Naive thymus-derived CD4-positive, alpha-beta T cell (primary cell): ENCODE measurements at regions not wholly inside any gene's neighbourhood (a gene's known extent, or its start where the extent isn't known, plus 50 kb on each side); places are given as distances from the start of the nearest gene placed in this dataset.

Experiments
- ATAC-seq: fragments of 150-1000 bp; cut with Tn5 transposase; 2 replicates; pipeline ENCODE4 v1.10.0; 2021; ENCODE audit warnings: mild to moderate bottlenecking, moderate library complexity
- CTCF ChIA-PET: fragments of 350-600 bp; sonication (Branson Sonifier 250); formaldehyde crosslinking; loops from one replicate; lab custom pipeline; 2021; ENCODE audit warnings: antibody characterized with exemption; lab: Charles Lee
- POLR2A ChIA-PET: fragments of 350-600 bp; sonication (Branson Sonifier 250); formaldehyde crosslinking; loops from one replicate; lab custom pipeline; 2021; ENCODE audit warnings: antibody characterized with exemption, inconsistent platforms; lab: Charles Lee
- DNase-seq, 9 donors: peaks; one replicate each; pipeline versions ENCODE4 v3.0.0 to v3.0.0-alpha.2; 2020 to 2022; ENCODE audit warnings: mixed read lengths in 1 of 9
- H3K27ac ChIP-seq: one replicate; pipeline ENCODE4 v1.7.0; 2013; ENCODE audit warnings: mild to moderate bottlenecking, low read depth, low read length, moderate library complexity
- H3K27me3 ChIP-seq, 2 donors: one replicate each; pipeline ENCODE4 v1.7.0; 2013; ENCODE audit warnings: low read length in 2 of 2, mild to moderate bottlenecking in 2 of 2, moderate library complexity in 2 of 2; ENCODE audit not compliant: control insufficient read depth in 2 of 2, insufficient read depth in 2 of 2
- H3K36me3 ChIP-seq, 3 experiments: 1 replicate in 2 of 3; 2 replicates in 1 of 3; pipeline ENCODE4 v1.7.0; 2013; ENCODE audit warnings: low read length in 3 of 3, mild to moderate bottlenecking in 3 of 3, moderate library complexity in 1 of 3; ENCODE audit not compliant: insufficient read depth in 3 of 3, control insufficient read depth in 2 of 3
- H3K4me1 ChIP-seq, 2 donors: one replicate each; pipeline ENCODE4 v1.7.0; 2013; ENCODE audit warnings: low read length in 2 of 2, mild to moderate bottlenecking in 2 of 2, moderate library complexity in 1 of 2; ENCODE audit not compliant: control insufficient read depth in 2 of 2, insufficient read depth in 2 of 2
- H3K4me3 ChIP-seq: 2 replicates; pipeline ENCODE4 v1.7.0; 2013; ENCODE audit warnings: mild to moderate bottlenecking, low read length
- H3K9me3 ChIP-seq, 3 experiments: 1 replicate in 2 of 3; 2 replicates in 1 of 3; pipeline ENCODE4 v1.7.0; 2013; ENCODE audit warnings: low read length in 3 of 3; ENCODE audit not compliant: control insufficient read depth in 2 of 3
- H3K27ac Mint-ChIP-seq, 9 donors: one replicate each; pipeline ENCODE4 v1.8.0; 2020 to 2022; ENCODE audit warnings: mixed read lengths in 9 of 9, mild to moderate bottlenecking in 8 of 9, moderate library complexity in 5 of 9, inconsistent platforms in 2 of 9
- H3K27me3 Mint-ChIP-seq, 5 donors: one replicate each; pipeline ENCODE4 v1.8.0; 2021 to 2022; ENCODE audit warnings: mixed read lengths in 5 of 5, mild to moderate bottlenecking in 1 of 5
- H3K36me3 Mint-ChIP-seq, 5 donors: one replicate each; pipeline ENCODE4 v1.8.0; 2020 to 2022; ENCODE audit warnings: mixed read lengths in 5 of 5, mild to moderate bottlenecking in 3 of 5, inconsistent platforms in 1 of 5
- H3K4me1 Mint-ChIP-seq, 7 donors: one replicate each; pipeline ENCODE4 v1.8.0; 2020 to 2022; ENCODE audit warnings: mixed read lengths in 7 of 7, mild to moderate bottlenecking in 3 of 7, inconsistent platforms in 1 of 7
- H3K4me3 Mint-ChIP-seq, 10 donors: one replicate each; pipeline ENCODE4 v1.8.0; 2020 to 2022; ENCODE audit warnings: mild to moderate bottlenecking in 10 of 10, mixed read lengths in 10 of 10, moderate library complexity in 6 of 10, inconsistent platforms in 2 of 10
- H3K9me3 Mint-ChIP-seq, 11 donors: one replicate each; pipeline ENCODE4 v1.8.0; 2020 to 2022; ENCODE audit warnings: mixed read lengths in 11 of 11, mild to moderate bottlenecking in 4 of 11, inconsistent platforms in 1 of 11, moderate library complexity in 1 of 11
- intact Hi-C, 2 donors: fragments of 100-400 bp; cut with micrococcal nuclease; formaldehyde crosslinking; loops; one replicate each; pipeline ENCODE4 v1.15.1; 2023

GRCh38 chr6:137698636-137699030 lies 168.4 kb upstream of the TNFAIP3 start:
- ChIA-PET CTCF (interaction anchor here (0.7 to 1.6 kb wide), 6 partner anchors 9 to 410 kb away, joined by 3 to 9 read pairs (median 3); no protein-coding TSS in a partner anchor), POLR2A (no interaction called here)
- Mint-ChIP-seq H3K4me1 (peaks cover 11 to 56% (median 15%) of the 10 kb centered on the region in 7 donors), H3K27me3 (peaks cover 0 to 22% (median 5%) of the 10 kb centered on the region in 5 donors), H3K4me3 (peak overlapping the region; percentile 3 to 84 (median 26)), H3K9me3 (no peaks in the 10 kb centered on the region), H3K36me3 (peaks cover 0 to 1% (median 0%) of the 10 kb centered on the region in 5 donors), H3K27ac (peak overlapping the region in 8 of 9 donors; percentile 15 to 98 (median 72))
- DNase-seq (no peak), ATAC-seq (peak; percentile 73)
- no peak overlapping the region for H3K27ac ChIP-seq
- H3K4me1 ChIP-seq = peaks cover 11 to 14% of the 10 kb centered on the region in 2 donors
- H3K4me3 ChIP-seq = no peak overlapping the region
- intact Hi-C loops = loop anchor here in 1 of 2 donors (1.0 to 2.0 kb wide), 4 partner anchors 21 to 480 kb away; partner anchors contain the start of gene IFNGR1
- no peaks in the 10 kb centered on the region for H3K9me3 ChIP-seq
- no peaks in the 10 kb centered on the region for H3K36me3 ChIP-seq
- H3K27me3 ChIP-seq = no peaks in the 10 kb centered on the region

DNA sequence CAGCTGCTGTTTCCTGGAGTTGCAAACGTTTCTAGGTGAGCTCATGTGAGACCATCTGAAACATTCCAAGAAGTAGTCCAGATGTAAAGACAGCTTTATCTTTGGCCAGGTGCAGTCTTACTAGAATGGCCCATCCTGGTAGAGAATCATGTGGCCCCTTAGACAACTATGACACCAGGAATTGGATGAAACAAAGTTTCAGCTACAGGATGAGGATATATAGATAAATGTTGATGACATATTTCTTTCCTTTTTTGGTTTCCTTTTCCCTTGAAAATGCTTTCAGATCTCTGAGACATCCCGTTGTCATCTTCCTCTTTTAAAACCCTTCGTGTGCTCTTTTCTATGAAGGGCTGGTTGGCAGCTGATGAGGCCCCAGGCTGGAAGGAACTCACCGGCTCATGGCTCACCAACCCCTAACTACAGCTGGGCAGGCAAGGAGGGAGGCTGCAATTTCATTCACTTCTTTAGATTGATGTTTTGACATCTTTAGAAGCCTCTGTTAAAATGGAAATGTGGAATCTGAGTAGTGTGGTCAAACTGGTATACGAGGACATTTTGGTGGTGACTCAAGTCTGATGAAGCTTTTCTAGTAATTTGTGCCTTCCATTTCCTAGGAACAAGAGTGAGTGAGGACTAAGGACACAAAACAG lies 167.9 kb upstream of the TNFAIP3 start:
- Histone ChIP-seq H3K4me3 (no peak overlapping the region), H3K4me1 (peaks cover 11 to 14% of the 10 kb centered on the region in 2 donors), H3K36me3 (no peaks in the 10 kb centered on the region), H3K27me3 (no peaks in the 10 kb centered on the region), H3K9me3 (no peaks in the 10 kb centered on the region), H3K27ac (no peak overlapping the region)
- CTCF ChIA-PET = interaction anchor here (0.6 to 1.6 kb wide), 7 partner anchors 9 to 409 kb away, joined by 3 to 9 read pairs (median 3); no protein-coding TSS in a partner anchor
- DNase-seq = no peak
- peaks cover 11 to 56% (median 15%) of the 10 kb centered on the region in 7 donors for H3K4me1 Mint-ChIP-seq
- ATAC-seq = peak; percentile 81
- intact Hi-C loops = loop anchor here in 1 of 2 donors (1.0 to 2.0 kb wide), 4 partner anchors 22 to 480 kb away; partner anchors contain the start of gene IFNGR1
- peaks cover 0 to 1% (median 0%) of the 10 kb centered on the region in 5 donors for H3K36me3 Mint-ChIP-seq
- peak overlapping the region in 9 of 10 donors; percentile 3 to 84 (median 40) for H3K4me3 Mint-ChIP-seq
- H3K27ac Mint-ChIP-seq = peak overlapping the region; percentile 22 to 98 (median 49)
- POLR2A ChIA-PET = interaction anchor here (0.6 kb wide), 1 partner anchor 290 kb away, joined by 3 read pairs; no protein-coding TSS in a partner anchor
- H3K9me3 Mint-ChIP-seq = no peaks in the 10 kb centered on the region
- peaks cover 0 to 22% (median 5%) of the 10 kb centered on the region in 5 donors for H3K27me3 Mint-ChIP-seq

GRCh38 chr6:137700161-137700560 lies 166.9 kb upstream of the TNFAIP3 start:
- H3K9me3 ChIP-seq = no peaks in the 10 kb centered on the region
- ChIA-PET POLR2A (interaction anchor here (0.6 kb wide), 1 partner anchor 242 kb away, joined by 3 read pairs; no protein-coding TSS in a partner anchor), CTCF (interaction anchor here (0.5 to 1.3 kb wide), 2 partner anchors 166 to 301 kb away, joined by 3 read pairs; no protein-coding TSS in a partner anchor)
- intact Hi-C loops = no loop called here
- no peaks in the 10 kb centered on the region for H3K27me3 ChIP-seq
- no peak overlapping the region for H3K4me3 ChIP-seq
- no peaks in the 10 kb centered on the region for H3K36me3 ChIP-seq
- peaks cover 0 to 17% (median 5%) of the 10 kb centered on the region in 5 donors for H3K27me3 Mint-ChIP-seq
- H3K27ac ChIP-seq = no peak overlapping the region
- peaks cover 11 to 61% (median 15%) of the 10 kb centered on the region in 7 donors for H3K4me1 Mint-ChIP-seq
- H3K4me1 ChIP-seq = peaks cover 11 to 14% of the 10 kb centered on the region in 2 donors
- no peak overlapping the region for H3K4me3 Mint-ChIP-seq
- H3K36me3 Mint-ChIP-seq = peaks cover 0 to 1% (median 0%) of the 10 kb centered on the region in 5 donors
- no peak for ATAC-seq
- no peak for DNase-seq
- peak overlapping the region in 1 of 9 donors; percentile 98 for H3K27ac Mint-ChIP-seq
- no peaks in the 10 kb centered on the region for H3K9me3 Mint-ChIP-seq

DNA sequence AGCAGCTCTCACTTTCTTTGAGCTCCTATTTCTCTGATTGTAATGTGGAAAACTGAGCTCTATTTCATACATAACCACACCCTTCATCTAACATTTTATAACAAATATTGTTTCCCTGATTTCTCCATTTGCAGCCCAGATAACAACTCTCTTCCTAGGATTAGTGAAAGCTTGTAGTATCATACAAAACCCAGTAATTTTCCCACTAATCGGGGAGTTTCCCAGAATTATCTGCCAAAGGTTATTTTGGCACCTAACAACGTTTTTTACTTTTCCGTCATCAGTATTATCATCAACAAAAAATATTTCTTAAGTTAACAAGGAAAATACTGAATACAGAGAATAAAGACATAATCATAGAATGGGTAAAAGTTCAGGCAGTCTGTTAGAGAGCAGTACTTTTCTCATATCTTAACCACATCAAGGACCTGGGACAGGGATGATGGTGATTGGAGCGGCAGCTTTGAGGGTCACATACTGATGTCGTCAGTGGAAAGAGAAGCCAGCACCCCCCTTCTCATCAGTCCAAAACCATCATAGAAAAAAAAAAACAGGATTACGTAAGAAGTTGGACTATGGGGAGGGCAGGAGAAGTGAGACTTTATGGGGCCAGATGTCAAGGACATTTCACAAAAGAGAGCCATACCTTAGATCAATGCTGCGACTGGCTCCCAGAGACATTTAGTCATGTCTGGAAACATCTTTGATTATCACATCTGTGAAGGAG lies 166.1 kb upstream of the TNFAIP3 start:
- intact Hi-C loops = no loop called here
- Histone ChIP-seq H3K9me3 (no peaks in the 10 kb centered on the region), H3K36me3 (no peaks in the 10 kb centered on the region), H3K27me3 (no peaks in the 10 kb centered on the region), H3K27ac (no peak overlapping the region), H3K4me3 (no peak overlapping the region), H3K4me1 (peaks cover 11 to 14% of the 10 kb centered on the region in 2 donors)
- no peak for DNase-seq
- CTCF ChIA-PET = interaction anchor here (0.5 kb wide), 1 partner anchor 165 kb away, joined by 3 read pairs; no protein-coding TSS in a partner anchor
- Mint-ChIP-seq H3K27ac (peak overlapping the region in 1 of 9 donors; percentile 7), H3K9me3 (no peaks in the 10 kb centered on the region), H3K36me3 (peaks cover 0 to 1% (median 0%) of the 10 kb centered on the region in 5 donors), H3K27me3 (peaks cover 0 to 10% (median 0%) of the 10 kb centered on the region in 5 donors), H3K4me1 (peaks cover 12 to 62% (median 18%) of the 10 kb centered on the region in 7 donors), H3K4me3 (no peak overlapping the region)
- POLR2A ChIA-PET = interaction anchor here (0.6 kb wide), 1 partner anchor 241 kb away, joined by 3 read pairs; no protein-coding TSS in a partner anchor
- ATAC-seq = no peak

DNA sequence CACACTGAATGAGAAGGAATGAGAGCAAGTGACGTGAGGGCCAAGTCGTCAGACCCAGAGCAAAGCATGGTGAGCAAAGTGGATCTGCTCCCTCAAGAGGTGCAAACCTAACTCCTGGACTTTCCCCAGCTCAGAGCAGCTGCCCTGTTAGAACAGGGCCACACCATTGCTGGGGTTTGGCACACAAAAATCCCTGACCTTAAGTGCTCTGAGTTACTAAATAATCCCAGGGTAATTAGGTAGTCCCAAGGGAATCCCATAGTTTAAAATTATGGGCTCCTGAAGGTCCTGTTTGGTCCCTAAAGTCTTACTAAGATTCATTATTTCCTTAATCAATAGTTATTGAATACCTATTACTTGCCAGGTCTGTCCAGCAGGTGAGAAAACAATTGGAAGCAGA lies 165.1 kb upstream of the TNFAIP3 start:
- Mint-ChIP-seq H3K9me3 (no peaks in the 10 kb centered on the region), H3K4me1 (peaks cover 12 to 66% (median 20%) of the 10 kb centered on the region in 7 donors), H3K27me3 (peaks cover 0 to 8% (median 0%) of the 10 kb centered on the region in 5 donors), H3K27ac (peak overlapping the region in 1 of 9 donors; percentile 38), H3K36me3 (peaks cover 0 to 1% (median 0%) of the 10 kb centered on the region in 5 donors), H3K4me3 (no peak overlapping the region)
- ChIA-PET CTCF (no interaction called here), POLR2A (no interaction called here)
- Histone ChIP-seq H3K4me1 (peaks cover 14 to 15% of the 10 kb centered on the region in 2 donors), H3K4me3 (no peak overlapping the region), H3K9me3 (no peaks in the 10 kb centered on the region), H3K27me3 (no peaks in the 10 kb centered on the region), H3K36me3 (no peaks in the 10 kb centered on the region), H3K27ac (no peak overlapping the region)
- no peak for ATAC-seq
- intact Hi-C loops = no loop called here
- no peak for DNase-seq

GRCh38 chr6:137702791-137703424 lies 164.2 kb upstream of the TNFAIP3 start:
- Histone ChIP-seq H3K4me3 (no peak overlapping the region), H3K9me3 (no peaks in the 10 kb centered on the region), H3K27me3 (no peaks in the 10 kb centered on the region), H3K27ac (no peak overlapping the region), H3K4me1 (peaks cover 22 to 24% of the 10 kb centered on the region in 2 donors), H3K36me3 (no peaks in the 10 kb centered on the region)
- Mint-ChIP-seq H3K4me1 (peaks cover 17 to 66% (median 27%) of the 10 kb centered on the region in 7 donors), H3K9me3 (no peaks in the 10 kb centered on the region), H3K36me3 (peaks cover 0 to 1% (median 0%) of the 10 kb centered on the region in 5 donors), H3K4me3 (no peak overlapping the region), H3K27me3 (peaks cover 0 to 8% (median 0%) of the 10 kb centered on the region in 5 donors), H3K27ac (no peak overlapping the region)
- DNase-seq (no peak), ATAC-seq (no peak)
- ChIA-PET CTCF (no interaction called here), POLR2A (no interaction called here)
- intact Hi-C loops = no loop called here
